ENCODE measurements at regions not wholly inside any gene's neighbourhood (a gene's known extent, or its start where the extent isn't known, plus 50 kb on each side); places are given as distances from the start of the nearest gene placed in this dataset.

DNA sequence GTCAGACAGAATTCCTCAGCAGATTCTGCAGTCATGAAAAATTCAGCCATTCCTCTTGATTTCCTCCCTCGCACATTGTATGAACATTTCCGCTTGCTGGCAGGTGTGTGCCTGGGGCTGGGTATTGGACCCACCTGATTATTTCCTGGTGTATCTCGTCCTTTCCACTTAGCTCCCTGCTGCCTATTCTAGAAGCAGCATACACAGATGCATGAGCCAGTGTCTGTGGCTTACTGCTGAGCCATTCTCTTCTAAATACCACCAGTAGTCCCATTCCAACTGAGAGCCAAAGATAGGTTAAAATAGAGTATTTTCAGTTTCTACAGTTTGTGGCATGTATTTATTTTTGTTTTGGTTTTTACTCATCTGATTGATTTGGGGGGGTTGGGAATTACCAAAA is 270.1 kb upstream of the AKR1E2 start:
- no peak for TF ChIP-seq CTCF (IDR thresholded peaks at IDR 0.05; ENCODE audit: low read depth, low read length, missing control alignments)

DNA sequence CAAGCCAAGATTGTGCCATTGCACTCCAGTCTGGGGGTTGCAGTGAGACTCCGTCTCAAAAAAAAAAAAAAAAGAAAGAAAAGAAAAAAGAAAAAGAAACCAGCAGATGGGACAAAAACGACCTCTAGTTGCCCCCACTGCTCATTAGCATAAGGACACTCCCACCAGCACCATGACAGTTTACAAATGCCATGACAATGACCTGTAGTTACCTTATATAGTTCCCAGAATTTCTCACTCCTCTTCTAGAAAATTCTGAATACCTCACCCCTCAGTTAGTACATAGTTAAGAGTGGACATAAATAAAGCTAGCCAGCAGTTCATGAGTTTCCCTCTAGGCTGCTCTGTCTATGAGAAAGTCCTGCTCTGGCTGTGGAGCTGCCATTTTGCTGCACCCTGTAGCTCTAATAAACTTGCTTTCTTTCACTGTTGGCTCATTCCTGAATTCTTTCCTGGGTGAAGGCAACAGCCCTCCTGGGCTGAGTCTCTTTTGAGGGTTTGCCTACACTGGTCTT is 276.8 kb upstream of the AKR1E2 start:
- H3K4me3 ChIP-seq (replicated peaks; ENCODE audit: low read depth, low read length): no peak overlapping the region
- no peak for DNase-seq (ENCODE audit: extremely low read depth, low read depth)
- TF ChIP-seq CTCF (IDR thresholded peaks at IDR 0.05; ENCODE audit: low read depth, low read length, missing control alignments): no peak

More for the DNA sequence above, 270.1 kb upstream of the AKR1E2 start:
- no peak overlapping the region for H3K4me3 ChIP-seq (replicated peaks; ENCODE audit: low read depth, low read length)
- no peak for DNase-seq (ENCODE audit: extremely low read depth, low read depth)

GRCh38 chr10:4546931-4547330 is 279.1 kb upstream of the AKR1E2 start:
- no peak overlapping the region for H3K4me3 ChIP-seq (replicated peaks; ENCODE audit: low read depth, low read length)
- DNase-seq (ENCODE audit: extremely low read depth, low read depth): no peak
- TF ChIP-seq CTCF (IDR thresholded peaks at IDR 0.05; ENCODE audit: low read depth, low read length, missing control alignments): no peak

GRCh38 chr10:4546500-4546899 is 279.5 kb upstream of the AKR1E2 start:
- no peak overlapping the region for H3K4me3 ChIP-seq (replicated peaks; ENCODE audit: low read depth, low read length)
- no peak for TF ChIP-seq CTCF (IDR thresholded peaks at IDR 0.05; ENCODE audit: low read depth, low read length, missing control alignments)
- peak; percentile 61 for DNase-seq (ENCODE audit: extremely low read depth, low read depth)

- H3K4me3 ChIP-seq (replicated peaks; ENCODE audit: low read depth, low read length): no peak overlapping the region
- DNase-seq (ENCODE audit: extremely low read depth, low read depth): no peak
- no peak for TF ChIP-seq CTCF (IDR thresholded peaks at IDR 0.05; ENCODE audit: low read depth, low read length, missing control alignments)
Observed at GRCh38 chr10:4545062-4545461, 280.9 kb upstream of the AKR1E2 start.

DNA sequence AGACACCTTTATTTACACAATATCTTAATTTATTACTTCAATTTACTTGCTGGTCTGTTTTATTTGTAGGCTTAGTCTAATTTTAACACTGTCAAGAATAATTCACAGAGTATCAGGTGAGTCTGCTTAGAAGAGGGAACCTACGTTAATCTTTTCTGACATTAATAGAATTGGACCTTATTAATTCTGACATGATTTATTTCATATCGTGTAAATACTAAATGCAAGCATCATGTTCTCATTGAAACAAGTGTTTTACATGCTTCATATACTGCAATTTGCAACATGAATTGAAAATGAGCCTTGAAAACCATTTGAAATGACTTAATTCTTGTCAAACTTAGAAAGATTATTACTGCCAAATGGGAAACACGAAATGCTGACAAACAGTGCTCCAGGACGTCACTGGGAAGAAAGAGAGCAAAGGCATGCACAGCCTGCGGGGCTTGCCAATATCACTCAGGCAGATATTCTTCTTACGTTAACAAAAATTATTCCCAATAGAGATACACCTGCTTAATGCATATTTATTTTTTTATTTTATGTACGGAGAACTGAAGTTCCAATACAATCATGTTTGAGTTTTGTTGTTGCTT is 282.0 kb upstream of the AKR1E2 start:
- no peak for TF ChIP-seq CTCF (IDR thresholded peaks at IDR 0.05; ENCODE audit: low read depth, low read length, missing control alignments)
- no peak for DNase-seq (ENCODE audit: extremely low read depth, low read depth)
- no peak overlapping the region for H3K4me3 ChIP-seq (replicated peaks; ENCODE audit: low read depth, low read length)

- TF ChIP-seq CTCF (IDR thresholded peaks at IDR 0.05; ENCODE audit: low read depth, low read length, missing control alignments): peak; percentile 18
- H3K4me3 ChIP-seq (replicated peaks; ENCODE audit: low read depth, low read length): no peak overlapping the region
- peak; percentile 84 for DNase-seq (ENCODE audit: extremely low read depth, low read depth)
Observed at GRCh38 chr10:4541292-4541691, 284.7 kb upstream of the AKR1E2 start.
